A172 (cell line): ENCODE measurements at regions not wholly inside any gene's neighbourhood (a gene's known extent, or its start where the extent isn't known, plus 50 kb on each side); places are given as distances from the start of the nearest gene placed in this dataset.
A peak's percentile ranks its signal among the peaks of the same experiment; 100 is the strongest.

Source experiments
- DNase-seq: peaks from one replicate; pipeline ENCODE4 v3.0.0-alpha.2; 2015; ENCODE audit warnings: low spot score

DNA sequence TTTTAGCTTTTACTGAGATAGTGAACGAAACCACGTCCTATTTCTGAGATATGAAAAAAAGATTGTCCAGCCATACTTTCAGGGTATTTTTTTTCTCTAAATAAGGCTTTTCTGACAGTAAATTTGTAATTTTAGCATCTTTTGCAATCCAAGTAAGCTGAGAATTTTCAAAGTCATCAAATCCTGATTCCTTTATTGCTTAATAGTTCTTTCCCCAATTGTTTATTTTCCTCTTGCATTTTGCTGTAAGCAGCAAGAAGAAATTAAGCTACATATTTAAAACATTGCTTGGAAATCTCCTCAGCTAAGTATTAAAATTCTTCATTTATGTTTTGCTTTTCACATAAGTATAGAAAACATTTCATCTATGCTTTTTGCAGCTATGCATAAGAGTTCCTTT, 493.3 kb upstream of the CCDC179 start:
- no peak for DNase-seq

DNA sequence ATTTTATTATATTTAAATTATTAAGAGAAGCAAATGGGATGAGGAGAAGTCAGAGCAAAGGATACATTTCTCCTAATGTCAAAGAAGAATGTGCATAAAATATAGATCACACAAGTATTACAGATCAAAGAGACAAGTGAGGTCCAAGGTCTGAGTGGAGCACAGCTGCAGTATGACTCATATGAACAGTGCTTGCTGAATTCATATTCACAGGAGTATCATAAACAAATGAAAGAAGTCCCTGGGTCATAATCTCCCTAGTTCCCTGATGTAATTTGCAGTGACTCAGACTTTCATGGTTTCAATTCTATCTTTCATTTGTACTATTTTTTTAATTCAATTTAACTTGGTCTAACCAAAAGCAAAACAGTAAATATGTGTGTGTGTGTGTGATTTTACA, 499.0 kb upstream of the CCDC179 start:
- DNase-seq: peak; percentile 79

DNA sequence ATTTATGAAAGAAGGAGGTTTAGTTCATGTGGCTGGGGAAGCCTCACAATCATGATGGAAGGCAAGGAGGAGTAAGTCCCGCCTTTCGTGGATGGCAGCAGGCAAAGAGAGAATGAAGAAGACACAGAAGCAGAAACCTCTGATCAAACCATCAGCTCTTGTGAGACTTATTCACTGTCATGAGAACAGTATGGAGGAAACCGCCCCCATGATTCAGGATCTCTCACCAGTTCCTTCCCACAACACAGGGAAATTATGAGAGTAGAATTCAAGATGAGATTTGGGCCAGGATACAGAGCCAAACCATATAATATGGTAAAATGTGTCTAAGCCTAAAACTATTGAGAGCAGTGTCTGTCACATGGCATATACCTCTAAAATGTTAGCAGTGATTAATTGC, 503.8 kb upstream of the CCDC179 start:
- DNase-seq: no peak

DNA sequence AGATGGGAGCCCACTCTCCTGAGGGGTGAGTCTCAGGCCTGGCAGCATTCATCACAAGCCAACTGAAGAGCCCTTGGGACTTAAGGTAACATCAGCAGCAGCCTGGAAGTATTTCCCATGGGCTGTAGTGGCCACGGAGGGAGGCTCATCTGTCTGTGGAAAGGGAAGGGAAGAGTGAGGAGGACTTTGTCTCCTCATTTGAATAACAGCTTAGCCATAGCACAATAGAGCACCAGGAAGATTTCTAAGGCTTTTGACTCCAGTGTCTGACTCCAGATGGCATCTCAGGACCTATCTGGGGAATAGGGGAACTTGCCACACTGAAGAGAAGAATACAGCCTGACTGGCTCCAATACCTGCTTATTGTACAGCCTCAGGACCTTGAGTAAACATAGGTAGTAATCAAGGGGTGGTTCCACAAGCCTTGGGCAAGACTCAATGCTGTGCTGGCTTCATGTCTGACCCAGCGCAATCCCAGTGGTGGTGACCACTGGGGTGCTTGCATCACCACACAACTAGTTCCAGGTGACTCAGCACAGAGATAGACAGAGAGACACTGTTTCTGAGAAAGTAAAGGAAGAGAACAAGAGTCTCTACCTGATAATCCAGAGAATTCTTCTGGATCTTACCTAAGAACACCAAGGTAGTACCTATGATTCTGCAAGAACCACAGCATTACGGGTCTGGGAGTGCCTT, 510.5 kb upstream of the CCDC179 start:
- no peak for DNase-seq

DNA sequence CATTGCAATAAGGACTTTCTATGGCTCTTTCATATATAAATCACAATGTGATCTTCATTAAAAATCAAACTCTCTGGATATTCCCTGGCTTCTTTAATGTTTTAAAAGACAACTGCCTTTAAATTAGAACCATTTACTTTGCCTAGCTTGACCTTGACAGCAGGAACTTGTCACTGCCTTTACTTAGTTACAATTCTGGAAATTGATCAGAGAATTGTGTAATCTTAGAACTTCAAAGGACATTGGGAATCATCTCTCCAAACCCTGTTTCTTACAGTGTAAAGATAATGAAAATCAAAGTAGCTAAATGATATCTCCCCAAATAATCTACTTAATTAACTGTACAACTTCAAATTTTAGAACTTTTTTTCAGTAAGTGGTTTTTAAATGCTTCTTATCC, 517.6 kb upstream of the CCDC179 start:
- no peak for DNase-seq

DNA sequence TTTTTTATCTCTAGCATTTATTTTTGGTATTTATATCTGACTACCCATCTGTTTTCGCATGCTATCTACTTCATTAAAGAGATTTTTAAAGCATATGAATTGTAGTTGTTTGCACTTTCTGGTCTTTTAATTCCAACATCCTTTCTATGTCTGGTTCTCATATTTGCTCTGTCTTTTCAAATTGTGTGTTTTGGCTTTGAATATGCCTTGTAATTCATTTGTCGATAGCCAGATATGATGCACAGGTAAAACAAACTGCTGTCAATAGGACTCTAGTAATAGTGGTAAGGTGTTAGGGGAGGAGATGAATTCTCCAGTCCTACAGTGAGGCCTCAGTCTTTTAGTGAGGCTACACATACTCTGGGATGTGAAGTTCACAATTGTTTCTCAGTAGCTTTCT, 530.8 kb upstream of the CCDC179 start:
- DNase-seq: no peak

DNA sequence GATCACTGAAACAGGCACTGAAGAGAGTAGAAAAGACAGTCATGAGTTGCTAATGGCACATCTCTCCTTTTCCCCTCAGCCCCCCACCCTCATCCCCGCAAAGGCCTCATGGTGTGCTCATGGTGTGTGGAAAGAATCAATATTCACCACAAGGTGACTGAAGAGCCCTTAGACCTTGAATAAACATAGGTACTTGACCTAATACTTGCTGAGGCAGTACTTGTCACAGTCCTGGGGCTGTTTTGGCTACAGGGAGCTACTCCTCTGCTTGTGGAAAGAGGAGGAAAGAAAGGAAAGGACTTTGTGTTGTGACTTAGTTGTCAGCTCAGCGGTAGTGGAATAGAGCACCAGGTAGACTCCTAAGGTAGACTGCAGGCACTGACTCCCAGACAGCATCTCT, 537.8 kb upstream of the CCDC179 start:
- no peak for DNase-seq

DNA sequence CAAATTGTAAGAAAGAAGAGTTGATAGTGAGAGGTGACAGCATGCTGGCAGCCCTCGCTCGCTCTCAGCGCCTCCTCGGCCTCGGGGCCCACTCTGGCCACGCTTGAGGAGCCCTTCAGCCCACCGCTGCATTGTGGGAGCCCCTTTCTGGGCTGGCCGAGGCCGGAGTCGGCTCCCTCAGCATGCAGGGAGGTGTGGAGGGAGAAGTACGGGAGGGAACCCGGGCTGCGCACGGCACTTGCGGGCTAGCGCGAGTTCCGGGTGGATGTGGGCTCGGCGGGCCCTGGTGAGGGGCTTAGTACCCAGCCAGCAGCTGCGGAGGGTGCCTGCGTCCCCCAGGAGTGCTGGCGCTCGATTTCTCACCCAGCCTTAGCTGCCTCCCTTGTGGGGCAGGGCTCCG, 539.7 kb upstream of the CCDC179 start:
- DNase-seq: no peak

DNA sequence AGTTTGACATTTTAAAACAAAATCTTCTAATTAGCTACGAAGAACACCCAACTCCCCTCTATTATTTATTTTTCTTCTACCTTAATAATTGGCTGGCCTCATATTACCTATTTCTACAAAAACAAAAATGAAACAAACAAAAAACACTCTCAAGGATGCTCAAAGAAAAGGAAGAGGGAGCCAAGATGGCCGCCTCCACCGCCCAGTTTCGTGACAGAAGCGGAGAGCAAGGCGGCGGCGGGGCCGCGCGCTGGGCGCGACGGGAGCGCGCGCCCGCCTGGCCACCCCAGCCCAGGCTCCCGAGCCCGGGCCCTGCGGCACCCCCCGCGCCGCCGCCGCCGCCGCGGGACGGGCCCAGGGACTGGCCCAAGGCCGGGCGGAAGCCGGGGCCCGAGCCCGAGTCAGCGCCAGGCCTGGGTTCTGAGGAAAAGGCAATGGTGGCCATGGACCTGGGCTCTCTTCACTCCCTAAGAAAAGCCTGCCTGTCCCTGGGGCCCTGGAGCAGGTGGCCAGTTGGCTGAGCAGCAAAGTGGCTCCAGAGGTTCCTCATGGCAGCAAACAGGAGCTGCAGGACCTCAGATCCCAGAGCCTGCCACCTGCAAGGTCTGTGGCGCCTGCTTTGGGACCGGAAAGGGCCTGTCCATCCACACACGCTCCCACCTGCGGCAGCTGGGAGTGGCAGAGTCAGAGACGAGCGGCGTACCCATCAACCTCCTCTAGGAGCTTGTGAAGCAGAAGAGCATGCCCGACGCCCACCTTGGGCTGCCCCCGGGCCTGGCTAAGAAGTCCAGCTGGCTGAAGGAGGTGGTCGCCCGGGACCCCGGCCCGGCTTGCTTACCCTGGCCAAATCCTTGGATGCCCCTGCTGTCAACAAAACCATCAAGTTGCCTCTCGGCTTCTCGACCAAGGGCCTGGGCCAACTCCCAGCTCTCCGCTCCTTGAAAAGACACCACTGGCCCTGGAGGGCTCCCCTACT, 543.2 kb upstream of the CCDC179 start:
- DNase-seq: no peak

DNA sequence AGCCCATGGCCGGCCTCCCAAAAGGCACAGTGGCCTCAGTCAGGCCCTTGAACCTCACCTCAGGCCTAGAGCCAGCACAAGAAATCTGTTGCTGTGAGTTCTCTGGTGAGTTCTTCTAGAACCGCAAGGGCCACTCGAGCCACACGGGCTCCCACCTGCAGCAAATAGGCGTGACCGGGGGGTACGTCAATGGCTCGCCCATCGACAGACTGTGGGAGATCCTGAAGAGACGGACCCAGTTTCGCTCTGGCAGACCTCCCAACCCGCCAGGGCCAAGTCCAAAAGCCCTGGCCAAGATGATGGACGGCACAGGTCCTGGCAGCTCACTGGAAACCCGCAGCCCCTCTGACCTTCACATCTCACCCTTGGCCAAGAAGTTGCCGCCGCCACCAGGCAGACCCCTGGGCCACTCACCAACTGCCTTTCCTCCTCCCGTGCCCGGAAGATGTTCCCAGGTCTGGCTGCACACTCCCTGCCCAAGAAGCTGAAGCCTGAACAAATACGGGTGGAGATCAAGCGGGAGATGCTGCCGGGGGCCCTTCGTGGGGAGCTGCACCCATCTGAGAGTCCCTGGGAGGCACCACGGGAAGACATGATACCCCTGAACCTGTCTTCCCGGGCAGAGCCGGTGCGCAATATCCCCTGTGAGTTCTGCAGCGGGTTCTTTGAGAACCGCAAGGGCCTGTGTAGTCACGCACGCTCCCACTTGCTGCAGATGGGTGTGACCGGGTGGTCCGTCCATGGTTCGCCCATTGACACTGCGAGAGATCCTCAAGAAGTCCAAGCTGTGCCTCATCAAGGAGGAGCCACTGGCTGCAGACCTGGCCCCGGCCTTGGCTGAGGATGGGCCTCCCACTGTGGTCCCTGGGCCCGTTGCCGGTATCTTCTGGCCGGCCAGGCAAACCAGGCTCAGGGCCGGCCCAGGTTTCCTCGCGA, 544.2 kb upstream of the CCDC179 start:
- no peak for DNase-seq

DNA sequence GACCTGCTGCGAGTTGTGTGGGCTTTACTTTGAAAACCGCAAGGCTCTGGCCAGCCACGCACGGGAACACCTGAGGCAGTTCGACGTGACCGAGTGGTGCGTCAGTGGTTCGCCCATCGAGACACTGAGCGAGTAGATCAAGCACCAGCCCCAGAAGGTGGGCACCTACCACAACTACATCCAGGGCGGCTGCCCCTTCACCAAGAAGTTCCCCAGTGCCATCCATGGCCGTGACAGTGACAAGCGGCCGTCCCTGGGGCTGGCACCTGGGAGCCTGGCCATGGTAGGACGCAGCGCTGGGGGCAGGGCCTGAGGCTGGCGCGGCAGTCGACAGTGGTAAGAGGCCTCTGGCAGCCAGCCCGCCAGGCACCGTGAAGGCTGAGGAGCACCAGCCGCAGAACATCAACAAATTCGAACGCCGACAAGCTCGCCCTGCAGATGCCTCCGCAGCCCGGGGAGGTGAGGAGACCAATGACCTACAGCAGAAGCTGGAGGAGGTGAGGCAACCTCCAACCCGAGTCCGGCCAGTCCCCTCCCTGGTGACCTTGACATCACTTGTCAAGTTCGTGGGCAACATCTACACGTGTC, 545.2 kb upstream of the CCDC179 start:
- DNase-seq: no peak

DNA sequence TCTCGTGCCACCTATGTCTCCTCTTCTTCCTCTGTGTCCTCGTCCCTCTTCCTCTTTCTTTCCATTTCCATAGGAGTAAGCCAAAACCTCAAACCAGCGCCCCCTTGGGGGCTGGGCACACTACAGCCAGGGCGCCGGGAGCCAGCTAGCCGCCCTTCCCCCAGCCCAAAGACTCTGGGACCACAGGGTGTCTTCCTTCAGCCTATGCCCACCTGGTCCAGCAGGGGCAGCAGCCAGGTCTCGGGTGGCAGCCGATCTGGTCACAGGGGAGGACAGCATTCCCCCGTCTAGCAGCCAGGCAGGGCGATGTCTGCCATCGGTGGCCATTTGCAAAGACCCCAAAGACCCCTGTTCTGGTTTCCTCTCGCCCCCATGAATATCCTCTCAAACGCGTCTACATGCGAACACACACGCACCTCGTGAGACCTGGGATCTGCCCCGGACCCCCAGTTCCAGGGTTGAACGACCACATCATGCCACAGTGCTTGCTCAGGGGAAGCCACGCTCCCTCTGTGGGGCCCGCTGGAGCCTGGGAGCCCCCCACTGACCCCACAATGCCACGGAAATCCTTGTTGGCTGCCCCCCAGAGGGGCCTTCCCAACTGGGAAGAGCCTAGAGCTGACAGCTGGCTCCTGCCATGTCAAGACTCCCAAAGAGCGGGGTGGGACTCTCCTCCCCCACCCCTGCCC, 546.0 kb upstream of the CCDC179 start:
- no peak for DNase-seq

DNA sequence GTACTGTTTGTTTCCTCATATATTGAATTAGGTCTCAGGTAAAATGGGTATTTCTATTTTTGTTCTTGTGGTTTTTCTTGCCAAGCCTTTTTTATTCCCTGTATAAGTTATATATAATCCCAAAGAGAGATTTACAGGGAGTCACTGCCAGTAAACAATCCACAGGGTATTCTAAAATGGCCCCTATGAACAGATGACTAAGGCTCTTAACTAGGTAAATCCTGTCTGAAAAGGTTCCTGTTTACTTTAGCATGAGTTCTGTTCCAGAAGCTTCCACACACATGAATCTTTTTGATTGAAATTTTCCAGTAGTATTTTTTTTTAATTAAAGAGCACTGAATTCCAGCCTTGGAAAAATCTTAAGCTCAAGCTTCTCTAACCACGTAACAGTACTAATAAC, 552.8 kb upstream of the CCDC179 start:
- no peak for DNase-seq

DNA sequence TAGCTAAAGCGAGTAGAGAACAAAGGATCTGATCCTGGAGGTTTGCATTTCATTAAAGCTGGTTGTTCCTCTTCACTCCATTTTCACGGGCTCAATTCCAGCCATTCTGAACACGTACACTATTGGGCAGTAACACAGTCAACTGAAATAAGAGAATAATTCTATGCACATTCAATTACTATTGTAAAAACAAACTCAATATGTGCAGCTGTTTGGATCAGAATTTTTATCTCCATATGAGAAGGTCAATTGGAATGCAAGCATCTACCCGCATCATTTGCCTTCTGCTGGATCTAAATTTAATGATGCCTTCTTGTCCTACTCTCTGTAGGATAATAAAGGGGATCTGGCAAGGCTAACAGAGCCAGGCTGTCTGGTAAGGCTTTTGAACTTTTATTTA, 562.8 kb upstream of the CCDC179 start:
- peak; percentile 26 for DNase-seq

DNA sequence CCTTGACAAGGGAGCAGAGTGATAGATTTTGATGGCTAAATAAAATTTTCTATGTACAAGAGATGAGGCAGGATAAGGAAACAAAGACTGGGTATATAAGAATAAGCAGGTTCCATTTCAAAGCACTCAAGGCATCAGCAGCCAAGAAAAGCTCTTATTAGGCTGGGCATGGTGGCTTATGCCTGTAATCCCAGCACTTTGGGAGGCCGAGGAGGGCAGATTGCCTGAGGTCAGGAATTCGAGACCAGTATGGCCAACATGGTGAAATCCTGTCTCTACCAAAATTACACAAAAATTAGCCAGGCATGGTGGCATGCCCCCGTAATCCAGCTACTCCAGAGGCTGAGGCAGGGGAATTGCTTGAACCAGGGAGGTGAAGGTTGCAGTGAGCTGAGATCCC, 563.4 kb upstream of the CCDC179 start:
- no peak for DNase-seq

DNA sequence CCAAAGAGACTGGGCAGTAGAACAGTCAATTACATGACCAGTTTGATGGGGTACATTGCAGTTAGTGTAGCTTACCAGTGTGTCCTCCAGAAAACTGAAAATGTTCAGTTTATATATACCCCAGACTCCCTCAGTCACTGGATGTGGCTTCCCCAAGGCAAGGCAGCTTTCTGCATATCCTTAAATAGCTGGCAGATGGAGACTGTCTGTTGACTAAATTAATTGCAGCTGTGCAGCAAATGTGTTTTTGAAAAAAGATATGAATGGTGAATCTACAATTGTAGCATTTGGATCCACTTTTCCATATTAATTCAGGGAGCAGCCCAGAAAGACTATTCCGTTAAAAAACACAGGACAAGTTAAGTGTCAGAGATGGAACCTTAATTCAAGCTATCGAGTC, 565.1 kb upstream of the CCDC179 start:
- DNase-seq: no peak

DNA sequence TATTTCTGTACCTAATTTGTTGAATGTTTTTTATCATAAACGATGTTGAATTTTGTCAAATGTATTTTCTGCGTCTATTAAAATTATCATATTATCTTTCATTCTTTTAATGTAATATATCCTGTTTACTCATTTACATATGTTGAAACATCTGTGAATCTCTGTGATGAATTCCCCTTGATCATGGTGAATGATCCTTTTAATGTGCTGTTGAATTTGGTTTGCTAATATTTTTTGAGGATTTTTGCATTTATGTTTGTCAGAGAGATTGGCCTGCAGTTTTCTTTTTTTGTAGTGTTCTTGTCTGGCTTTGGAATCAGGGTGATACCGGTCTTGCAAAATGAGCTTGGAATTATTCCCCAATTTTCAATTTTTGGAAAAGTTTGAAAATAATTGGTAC, 569.3 kb upstream of the CCDC179 start:
- DNase-seq: no peak

DNA sequence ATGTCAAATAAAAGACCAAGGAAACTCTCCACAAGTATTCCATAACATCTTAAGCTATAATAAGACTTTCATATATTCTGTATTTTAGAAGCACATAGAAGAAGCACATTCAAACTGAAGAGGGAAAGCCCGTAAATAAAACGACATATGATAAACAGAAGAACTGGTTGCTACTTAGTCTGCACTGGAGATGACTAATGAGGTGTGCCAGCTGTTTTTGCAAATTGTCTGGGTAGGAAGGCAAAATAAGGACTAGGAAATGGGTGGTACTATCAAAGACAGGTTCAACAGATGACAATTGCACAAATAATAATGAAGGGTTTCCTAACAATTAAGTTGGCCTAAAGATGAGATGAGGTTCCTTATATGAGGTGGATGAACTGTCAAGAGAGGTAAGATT, 593.2 kb upstream of the CCDC179 start:
- DNase-seq: no peak

DNA sequence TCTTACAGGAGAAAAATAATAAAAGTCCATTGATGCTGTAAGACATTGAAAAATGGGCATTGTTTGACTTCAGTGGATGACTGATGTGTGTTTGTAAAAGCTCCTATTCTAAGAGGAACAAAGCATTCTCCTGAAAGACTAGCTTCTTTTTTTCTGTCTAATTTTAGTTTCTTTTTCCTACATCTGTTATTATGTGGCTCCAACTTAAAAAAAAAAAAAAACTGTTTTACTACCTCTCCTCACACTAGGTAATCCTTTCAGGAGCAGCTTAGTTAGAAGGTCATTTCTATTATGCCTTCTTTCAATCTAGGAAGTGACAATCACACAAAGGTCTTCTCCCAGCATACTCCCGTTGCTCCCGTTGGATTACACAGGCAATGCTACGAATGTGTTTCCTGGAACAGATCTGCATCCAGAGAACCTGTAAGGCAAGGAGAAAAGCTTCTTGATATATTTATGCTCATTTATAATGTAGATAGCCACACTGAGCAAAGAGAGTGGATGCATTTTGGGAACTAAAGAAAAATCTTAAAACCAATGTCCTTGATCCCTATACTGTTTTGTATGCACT, 595.1 kb upstream of the CCDC179 start:
- DNase-seq: no peak

DNA sequence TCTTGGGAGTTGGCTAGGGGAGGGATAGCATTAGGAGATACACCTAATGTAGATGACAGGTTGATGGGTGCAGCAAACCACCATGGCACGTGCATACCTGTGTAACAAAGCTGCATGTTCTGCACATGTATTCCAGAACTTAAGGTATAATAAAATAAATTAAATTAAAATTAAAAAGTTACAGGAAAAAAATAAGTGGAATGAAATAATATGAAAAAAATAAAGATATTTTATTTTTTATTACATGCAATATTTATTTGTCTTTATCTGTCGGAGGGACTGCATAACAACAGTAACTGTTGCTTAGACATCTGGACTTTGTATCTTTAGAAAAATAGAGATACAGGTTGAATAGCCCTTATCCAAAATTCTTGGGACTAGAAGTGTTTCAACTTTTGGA, 597.4 kb upstream of the CCDC179 start:
- no peak for DNase-seq

DNA sequence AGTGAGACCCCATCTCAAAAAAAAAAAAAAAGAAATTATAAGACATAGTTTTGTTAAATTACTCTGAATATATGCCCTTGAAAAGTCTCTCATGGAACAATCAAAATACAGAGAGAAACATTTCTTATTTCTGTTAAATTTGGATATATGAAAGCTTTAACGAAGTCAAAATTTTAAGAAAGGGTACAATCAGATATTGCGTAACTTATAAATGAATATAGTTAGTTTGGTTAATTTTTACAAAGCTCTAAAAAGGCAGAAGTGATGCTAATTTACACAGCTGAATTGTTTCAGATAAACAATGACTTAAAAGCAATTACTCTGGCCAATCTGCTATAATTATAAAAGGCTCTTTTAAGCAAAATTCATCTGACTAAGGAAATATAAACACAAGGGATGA, 611.6 kb upstream of the CCDC179 start:
- no peak for DNase-seq
